SU-DHL-6 (cell line): ENCODE measurements at regions not wholly inside any gene's neighbourhood (a gene's known extent, or its start where the extent isn't known, plus 50 kb on each side); places are given as distances from the start of the nearest gene placed in this dataset.

Experiments used
- EZH2phosphoT487 ChIP-seq: fragments of 200-600 bp; sonication (generic), shearing (Covaris generic); conservative IDR thresholded peaks from 2 replicates; pipeline ENCODE4 v1.6.1; 2018; ENCODE audit warnings: mild to moderate bottlenecking, antibody characterized with exemption, low read length, moderate library complexity, mixed read lengths
- TF ChIP-seq, protein P1 (sequence below): fragments of 200-600 bp; sonication (generic); IDR thresholded peaks from one replicate; pipeline ENCODE4 v1.5.1; 2017; ENCODE audit warnings: antibody characterized with exemption, mild to moderate bottlenecking, low read length, moderate library complexity; ENCODE audit not compliant: insufficient read depth, poor library complexity, severe bottlenecking

- TF ChIP-seq, protein P1, sequence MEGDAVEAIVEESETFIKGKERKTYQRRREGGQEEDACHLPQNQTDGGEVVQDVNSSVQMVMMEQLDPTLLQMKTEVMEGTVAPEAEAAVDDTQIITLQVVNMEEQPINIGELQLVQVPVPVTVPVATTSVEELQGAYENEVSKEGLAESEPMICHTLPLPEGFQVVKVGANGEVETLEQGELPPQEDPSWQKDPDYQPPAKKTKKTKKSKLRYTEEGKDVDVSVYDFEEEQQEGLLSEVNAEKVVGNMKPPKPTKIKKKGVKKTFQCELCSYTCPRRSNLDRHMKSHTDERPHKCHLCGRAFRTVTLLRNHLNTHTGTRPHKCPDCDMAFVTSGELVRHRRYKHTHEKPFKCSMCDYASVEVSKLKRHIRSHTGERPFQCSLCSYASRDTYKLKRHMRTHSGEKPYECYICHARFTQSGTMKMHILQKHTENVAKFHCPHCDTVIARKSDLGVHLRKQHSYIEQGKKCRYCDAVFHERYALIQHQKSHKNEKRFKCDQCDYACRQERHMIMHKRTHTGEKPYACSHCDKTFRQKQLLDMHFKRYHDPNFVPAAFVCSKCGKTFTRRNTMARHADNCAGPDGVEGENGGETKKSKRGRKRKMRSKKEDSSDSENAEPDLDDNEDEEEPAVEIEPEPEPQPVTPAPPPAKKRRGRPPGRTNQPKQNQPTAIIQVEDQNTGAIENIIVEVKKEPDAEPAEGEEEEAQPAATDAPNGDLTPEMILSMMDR, result no peak
- TF ChIP-seq EZH2phosphoT487, result no peak
Observed at GRCh38 chr10:124340033-124340760, 78.5 kb downstream of the OAT start.
